ENCODE measurements at regions not wholly inside any gene's neighbourhood (a gene's known extent, or its start where the extent isn't known, plus 50 kb on each side); places are given as distances from the start of the nearest gene placed in this dataset.

- Histone ChIP-seq H3K36me3 (ENCODE audit: insufficient read depth, low read length) (no peaks in the 10 kb centered on the region), H3K4me1 (ENCODE audit: insufficient read depth, low read length) (no peaks in the 10 kb centered on the region), H3K27me3 (ENCODE audit: insufficient read depth, low read length) (peaks cover 4% of the 10 kb centered on the region), H3K4me3 (ENCODE audit: low read length) (no peak overlapping the region), H3K9me3 (ENCODE audit: low read length) (no peaks in the 10 kb centered on the region), H2AFZ (ENCODE audit: low read depth, low read length) (no peak overlapping the region)
Observed at GRCh38 chr14:98960617-98961013, 311.4 kb downstream of the BCL11B start.

GRCh38 chr14:98961191-98961590, 310.8 kb downstream of the BCL11B start:
- Histone ChIP-seq H3K4me1 (ENCODE audit: insufficient read depth, low read length) (no peaks in the 10 kb centered on the region), H2AFZ (ENCODE audit: low read depth, low read length) (no peak overlapping the region), H3K4me3 (ENCODE audit: low read length) (no peak overlapping the region), H3K9me3 (ENCODE audit: low read length) (no peaks in the 10 kb centered on the region), H3K27me3 (ENCODE audit: insufficient read depth, low read length) (peaks cover under 1% of the 10 kb centered on the region), H3K36me3 (ENCODE audit: insufficient read depth, low read length) (no peaks in the 10 kb centered on the region)

GRCh38 chr14:98962118-98962517, 309.9 kb downstream of the BCL11B start:
- H3K4me3 ChIP-seq (ENCODE audit: low read length): no peak overlapping the region
- H2AFZ ChIP-seq (ENCODE audit: low read depth, low read length): no peak overlapping the region
- no peaks in the 10 kb centered on the region for H3K27me3 ChIP-seq (ENCODE audit: insufficient read depth, low read length)
- no peaks in the 10 kb centered on the region for H3K9me3 ChIP-seq (ENCODE audit: low read length)
- H3K36me3 ChIP-seq (ENCODE audit: insufficient read depth, low read length): no peaks in the 10 kb centered on the region
- H3K4me1 ChIP-seq (ENCODE audit: insufficient read depth, low read length): no peaks in the 10 kb centered on the region

GRCh38 chr14:98963610-98964009, 308.4 kb downstream of the BCL11B start:
- H2AFZ ChIP-seq (ENCODE audit: low read depth, low read length): no peak overlapping the region
- no peak overlapping the region for H3K4me3 ChIP-seq (ENCODE audit: low read length)
- no peaks in the 10 kb centered on the region for H3K27me3 ChIP-seq (ENCODE audit: insufficient read depth, low read length)
- no peaks in the 10 kb centered on the region for H3K9me3 ChIP-seq (ENCODE audit: low read length)
- H3K36me3 ChIP-seq (ENCODE audit: insufficient read depth, low read length): no peaks in the 10 kb centered on the region
- no peaks in the 10 kb centered on the region for H3K4me1 ChIP-seq (ENCODE audit: insufficient read depth, low read length)

- Histone ChIP-seq H3K4me3 (ENCODE audit: low read length) (no peak overlapping the region), H3K36me3 (ENCODE audit: insufficient read depth, low read length) (no peaks in the 10 kb centered on the region), H3K9me3 (ENCODE audit: low read length) (no peaks in the 10 kb centered on the region), H3K27me3 (ENCODE audit: insufficient read depth, low read length) (no peaks in the 10 kb centered on the region), H3K4me1 (ENCODE audit: insufficient read depth, low read length) (no peaks in the 10 kb centered on the region), H2AFZ (ENCODE audit: low read depth, low read length) (no peak overlapping the region)
Observed at GRCh38 chr14:98964171-98964570, 307.8 kb downstream of the BCL11B start.

- Histone ChIP-seq H3K27me3 (ENCODE audit: insufficient read depth, low read length) (no peaks in the 10 kb centered on the region), H3K4me1 (ENCODE audit: insufficient read depth, low read length) (no peaks in the 10 kb centered on the region), H2AFZ (ENCODE audit: low read depth, low read length) (no peak overlapping the region), H3K9me3 (ENCODE audit: low read length) (no peaks in the 10 kb centered on the region), H3K36me3 (ENCODE audit: insufficient read depth, low read length) (no peaks in the 10 kb centered on the region), H3K4me3 (ENCODE audit: low read length) (no peak overlapping the region)
Observed at GRCh38 chr14:98965076-98965475, 306.9 kb downstream of the BCL11B start.

GRCh38 chr14:98966016-98966415, 306.0 kb downstream of the BCL11B start:
- Histone ChIP-seq H3K36me3 (ENCODE audit: insufficient read depth, low read length) (no peaks in the 10 kb centered on the region), H3K4me3 (ENCODE audit: low read length) (no peak overlapping the region), H2AFZ (ENCODE audit: low read depth, low read length) (no peak overlapping the region), H3K27me3 (ENCODE audit: insufficient read depth, low read length) (no peaks in the 10 kb centered on the region), H3K9me3 (ENCODE audit: low read length) (no peaks in the 10 kb centered on the region), H3K4me1 (ENCODE audit: insufficient read depth, low read length) (no peaks in the 10 kb centered on the region)

- Histone ChIP-seq H3K36me3 (ENCODE audit: insufficient read depth, low read length) (no peaks in the 10 kb centered on the region), H3K27me3 (ENCODE audit: insufficient read depth, low read length) (no peaks in the 10 kb centered on the region), H2AFZ (ENCODE audit: low read depth, low read length) (no peak overlapping the region), H3K4me3 (ENCODE audit: low read length) (no peak overlapping the region), H3K9me3 (ENCODE audit: low read length) (no peaks in the 10 kb centered on the region), H3K4me1 (ENCODE audit: insufficient read depth, low read length) (no peaks in the 10 kb centered on the region)
Observed at GRCh38 chr14:98966475-98967162, 305.4 kb downstream of the BCL11B start.

GRCh38 chr14:98974113-98974512, 297.9 kb downstream of the BCL11B start:
- no peaks in the 10 kb centered on the region for H3K4me1 ChIP-seq (ENCODE audit: insufficient read depth, low read length)
- no peak overlapping the region for H2AFZ ChIP-seq (ENCODE audit: low read depth, low read length)
- no peaks in the 10 kb centered on the region for H3K27me3 ChIP-seq (ENCODE audit: insufficient read depth, low read length)
- H3K9me3 ChIP-seq (ENCODE audit: low read length): no peaks in the 10 kb centered on the region
- H3K36me3 ChIP-seq (ENCODE audit: insufficient read depth, low read length): no peaks in the 10 kb centered on the region
- no peak overlapping the region for H3K4me3 ChIP-seq (ENCODE audit: low read length)

- Histone ChIP-seq H3K27me3 (ENCODE audit: insufficient read depth, low read length) (no peaks in the 10 kb centered on the region), H3K4me3 (ENCODE audit: low read length) (no peak overlapping the region), H2AFZ (ENCODE audit: low read depth, low read length) (no peak overlapping the region), H3K9me3 (ENCODE audit: low read length) (no peaks in the 10 kb centered on the region), H3K36me3 (ENCODE audit: insufficient read depth, low read length) (no peaks in the 10 kb centered on the region), H3K4me1 (ENCODE audit: insufficient read depth, low read length) (no peaks in the 10 kb centered on the region)
Observed at GRCh38 chr14:98976271-98976670, 295.7 kb downstream of the BCL11B start.

GRCh38 chr14:98977451-98977850, 294.5 kb downstream of the BCL11B start:
- Histone ChIP-seq H3K36me3 (ENCODE audit: insufficient read depth, low read length) (no peaks in the 10 kb centered on the region), H3K9me3 (ENCODE audit: low read length) (no peaks in the 10 kb centered on the region), H3K4me1 (ENCODE audit: insufficient read depth, low read length) (no peaks in the 10 kb centered on the region), H2AFZ (ENCODE audit: low read depth, low read length) (no peak overlapping the region), H3K27me3 (ENCODE audit: insufficient read depth, low read length) (peaks cover 6% of the 10 kb centered on the region), H3K4me3 (ENCODE audit: low read length) (no peak overlapping the region)

GRCh38 chr14:98982986-98983385, 289.0 kb downstream of the BCL11B start:
- no peaks in the 10 kb centered on the region for H3K9me3 ChIP-seq (ENCODE audit: low read length)
- no peak overlapping the region for H3K4me3 ChIP-seq (ENCODE audit: low read length)
- peaks cover 6% of the 10 kb centered on the region for H3K27me3 ChIP-seq (ENCODE audit: insufficient read depth, low read length)
- no peaks in the 10 kb centered on the region for H3K36me3 ChIP-seq (ENCODE audit: insufficient read depth, low read length)
- no peaks in the 10 kb centered on the region for H3K4me1 ChIP-seq (ENCODE audit: insufficient read depth, low read length)
- no peak overlapping the region for H2AFZ ChIP-seq (ENCODE audit: low read depth, low read length)

- Histone ChIP-seq H3K9me3 (ENCODE audit: low read length) (no peaks in the 10 kb centered on the region), H2AFZ (ENCODE audit: low read depth, low read length) (no peak overlapping the region), H3K27me3 (ENCODE audit: insufficient read depth, low read length) (peaks cover 6% of the 10 kb centered on the region), H3K36me3 (ENCODE audit: insufficient read depth, low read length) (no peaks in the 10 kb centered on the region), H3K4me3 (ENCODE audit: low read length) (no peak overlapping the region), H3K4me1 (ENCODE audit: insufficient read depth, low read length) (no peaks in the 10 kb centered on the region)
Observed at GRCh38 chr14:98984027-98984718, 287.8 kb downstream of the BCL11B start.

GRCh38 chr14:98984719-98985041, 287.3 kb downstream of the BCL11B start:
- Histone ChIP-seq H3K4me3 (ENCODE audit: low read length) (no peak overlapping the region), H3K36me3 (ENCODE audit: insufficient read depth, low read length) (no peaks in the 10 kb centered on the region), H3K9me3 (ENCODE audit: low read length) (no peaks in the 10 kb centered on the region), H2AFZ (ENCODE audit: low read depth, low read length) (no peak overlapping the region), H3K27me3 (ENCODE audit: insufficient read depth, low read length) (peaks cover 6% of the 10 kb centered on the region), H3K4me1 (ENCODE audit: insufficient read depth, low read length) (no peaks in the 10 kb centered on the region)

All from neuron (in vitro differentiated cells).